Mucosa of descending colon (tissue), 3 donors: ENCODE measurements at regions not wholly inside any gene's neighbourhood (a gene's known extent, or its start where the extent isn't known, plus 50 kb on each side); places are given as distances from the start of the nearest gene placed in this dataset.
"Not testable (repeated sequence)": the region's sequence is repeated elsewhere in the genome, so short reads cannot be mapped to it uniquely, and the experiment has no call there.

Experiments used
- ATAC-seq: fragments of 200-7000 bp; cut with Tn5 transposase; one replicate; pipeline ENCODE4 v1.9.1; 2020; ENCODE audit warnings: mild to moderate bottlenecking, moderate library complexity
- DNase-seq, 3 donors: peaks; one replicate each; pipeline ENCODE4 v3.0.0-alpha.2; 2020
- H3K36me3 ChIP-seq: fragments of 200-600 bp; one replicate; pipeline ENCODE4 v1.8.0; 2021; ENCODE audit warnings: low read depth, mild to moderate bottlenecking
- H3K4me1 ChIP-seq: fragments of 200-600 bp; one replicate; pipeline ENCODE4 v1.8.0; 2021; ENCODE audit warnings: low read depth, mild to moderate bottlenecking
- H3K4me3 ChIP-seq: fragments of 200-600 bp; one replicate; pipeline ENCODE4 v1.8.0; 2021; ENCODE audit warnings: mild to moderate bottlenecking
- H3K9me3 ChIP-seq: fragments of 200-600 bp; one replicate; pipeline ENCODE4 v1.8.0; 2021; ENCODE audit warnings: mild to moderate bottlenecking
- intact Hi-C, 2 donors: fragments of 100-400 bp; cut with DNase I in 1 of 2; cut with micrococcal nuclease in 1 of 2; formaldehyde crosslinking; loops; one replicate each; pipeline versions ENCODE4 v1.11.0 to v1.11.1; 2022; cut with DNase I, micrococcal nuclease
- TF ChIP-seq, protein P1 (sequence below): fragments of 200-600 bp; IDR thresholded peaks from one replicate; pipeline ENCODE4 v1.8.0; 2022; ENCODE audit warnings: antibody characterized with exemption, mild to moderate bottlenecking
- donor health status: DM: no; HTN: no; CAD: no; lungs with moderate emphysema.
- donor health status: DM: no; HTN: no; CAD: no.
- donor health status: DM: no; HTN: yes; CAD: no.

GRCh38 chr1:159641221-159641620, 53.6 kb downstream of the APCS start:
- Histone ChIP-seq H3K4me1 (no peaks in the 10 kb centered on the region), H3K36me3 (no peaks in the 10 kb centered on the region), H3K4me3 (no peak overlapping the region), H3K9me3 (peaks cover 11% of the 10 kb centered on the region)
- ATAC-seq (no peak), DNase-seq (no peak)
- intact Hi-C loops: no loop called here
- TF ChIP-seq, protein P1, sequence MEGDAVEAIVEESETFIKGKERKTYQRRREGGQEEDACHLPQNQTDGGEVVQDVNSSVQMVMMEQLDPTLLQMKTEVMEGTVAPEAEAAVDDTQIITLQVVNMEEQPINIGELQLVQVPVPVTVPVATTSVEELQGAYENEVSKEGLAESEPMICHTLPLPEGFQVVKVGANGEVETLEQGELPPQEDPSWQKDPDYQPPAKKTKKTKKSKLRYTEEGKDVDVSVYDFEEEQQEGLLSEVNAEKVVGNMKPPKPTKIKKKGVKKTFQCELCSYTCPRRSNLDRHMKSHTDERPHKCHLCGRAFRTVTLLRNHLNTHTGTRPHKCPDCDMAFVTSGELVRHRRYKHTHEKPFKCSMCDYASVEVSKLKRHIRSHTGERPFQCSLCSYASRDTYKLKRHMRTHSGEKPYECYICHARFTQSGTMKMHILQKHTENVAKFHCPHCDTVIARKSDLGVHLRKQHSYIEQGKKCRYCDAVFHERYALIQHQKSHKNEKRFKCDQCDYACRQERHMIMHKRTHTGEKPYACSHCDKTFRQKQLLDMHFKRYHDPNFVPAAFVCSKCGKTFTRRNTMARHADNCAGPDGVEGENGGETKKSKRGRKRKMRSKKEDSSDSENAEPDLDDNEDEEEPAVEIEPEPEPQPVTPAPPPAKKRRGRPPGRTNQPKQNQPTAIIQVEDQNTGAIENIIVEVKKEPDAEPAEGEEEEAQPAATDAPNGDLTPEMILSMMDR: no peak

- TF ChIP-seq, protein P1: no peak
- ATAC-seq (peak; percentile 34), DNase-seq (no peak)
- H3K4me1 ChIP-seq: no peaks in the 10 kb centered on the region
- intact Hi-C loops: no loop called here
- H3K36me3 ChIP-seq: no peaks in the 10 kb centered on the region
- H3K9me3 ChIP-seq: peaks cover 11% of the 10 kb centered on the region
- H3K4me3 ChIP-seq: no peak overlapping the region
Observed at GRCh38 chr1:159646687-159647086, 59.1 kb downstream of the APCS start.

- intact Hi-C loops: no loop called here
- no peaks in the 10 kb centered on the region for H3K4me1 ChIP-seq
- H3K9me3 ChIP-seq: peaks cover 11% of the 10 kb centered on the region
- no peak overlapping the region for H3K4me3 ChIP-seq
- no peak for DNase-seq
- TF ChIP-seq, protein P1: no peak
- ATAC-seq: no peak
- H3K36me3 ChIP-seq: no peaks in the 10 kb centered on the region
Observed at GRCh38 chr1:159647616-159648015, 60.0 kb downstream of the APCS start.

DNA sequence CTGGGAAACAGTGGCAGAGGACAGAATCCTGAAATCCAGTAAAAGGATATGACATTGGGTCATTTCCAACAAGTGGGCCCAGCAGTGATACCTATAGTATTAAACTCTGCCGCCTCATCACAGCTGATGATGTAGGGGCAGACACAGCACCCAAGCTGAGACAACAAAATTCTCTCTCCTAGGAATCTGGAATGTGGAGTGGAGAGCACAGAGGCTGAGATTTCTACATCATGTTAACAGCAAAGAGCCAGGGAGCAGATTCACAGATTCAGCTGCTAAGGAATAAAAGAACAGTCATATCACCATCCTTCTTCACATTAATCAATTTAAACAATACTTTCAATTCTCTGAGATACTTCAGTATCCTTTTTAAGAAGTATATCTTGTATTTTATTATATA, 61.9 kb downstream of the CRP start:
- H3K9me3 ChIP-seq: no peaks in the 10 kb centered on the region
- H3K36me3 ChIP-seq: no peaks in the 10 kb centered on the region
- no peak overlapping the region for H3K4me3 ChIP-seq
- ATAC-seq: no peak
- TF ChIP-seq, protein P1: no peak
- DNase-seq: no peak
- intact Hi-C loops: no loop called here
- H3K4me1 ChIP-seq: no peaks in the 10 kb centered on the region

- ATAC-seq: no peak
- Histone ChIP-seq H3K36me3 (no peaks in the 10 kb centered on the region), H3K4me1 (no peaks in the 10 kb centered on the region), H3K4me3 (no peak overlapping the region), H3K9me3 (no peaks in the 10 kb centered on the region)
- intact Hi-C loops: no loop called here
- TF ChIP-seq, protein P1: no peak
- DNase-seq: no peak
Observed at GRCh38 chr1:159653201-159653600, 61.2 kb downstream of the CRP start.

GRCh38 chr1:159657477-159657876, 56.9 kb downstream of the CRP start:
- H3K4me3 ChIP-seq, H3K9me3 ChIP-seq, ATAC-seq, H3K36me3 ChIP-seq, H3K4me1 ChIP-seq, DNase-seq, intact Hi-C loops: not testable (repeated sequence)
